Testis (tissue), 2 donors: ENCODE measurements at regions not wholly inside any gene's neighbourhood (a gene's known extent, or its start where the extent isn't known, plus 50 kb on each side); places are given as distances from the start of the nearest gene placed in this dataset.

Source experiments
- DNase-seq: peaks from one replicate; pipeline ENCODE4 v3.0.0-alpha.2; 2019
- H3K27ac ChIP-seq, 2 donors: fragments of 200-600 bp; sonication (generic); one replicate each; pipeline ENCODE4 v1.5.1; 2019
- H3K27me3 ChIP-seq: fragments of 200-600 bp; sonication (generic); one replicate; pipeline ENCODE4 v1.5.1; 2019
- H3K36me3 ChIP-seq: fragments of 200-600 bp; sonication (generic); one replicate; pipeline ENCODE4 v1.5.1; 2017; ENCODE audit warnings: low read depth; ENCODE audit errors: missing control alignments
- H3K4me1 ChIP-seq: fragments of 200-600 bp; sonication (generic); one replicate; pipeline ENCODE4 v1.5.1; 2019
- H3K4me3 ChIP-seq, 2 donors: fragments of 200-600 bp; sonication (generic); one replicate each; pipeline ENCODE4 v1.5.1; 2017 to 2019
- H3K9me3 ChIP-seq: fragments of 200-600 bp; sonication (generic); one replicate; pipeline ENCODE4 v1.5.1; 2017
- POLR2A ChIP-seq: fragments of 450-650 bp; IDR thresholded peaks from one replicate; pipeline ENCODE4 v1.6.1; 2017; ENCODE audit warnings: antibody characterized with exemption, mild to moderate bottlenecking, moderate library complexity
- WGBS, 2 donors: methylation state at CpG; one replicate each; pipeline ENCODE4 v1.1.5; 2018; 5-methylcytosine and 5-hydroxymethylcytosine counted together
- intact Hi-C: fragments of 100-400 bp; cut with DNase I; formaldehyde crosslinking; loops from one replicate; pipeline ENCODE4 v1.15.1; 2023; ENCODE audit warnings: low total_unique reads
- TF ChIP-seq, protein P1 (sequence below), 3 experiments: fragments of 450-650 bp in 2 of 3; fragments of 200-600 bp in 1 of 3; sonication (generic) in 1 of 3; IDR thresholded peaks; one replicate each; pipeline ENCODE4 v1.5.1; 2016 to 2019; ENCODE audit warnings: antibody characterized with exemption in 3 of 3, mild to moderate bottlenecking in 2 of 3, moderate library complexity in 1 of 3

DNA sequence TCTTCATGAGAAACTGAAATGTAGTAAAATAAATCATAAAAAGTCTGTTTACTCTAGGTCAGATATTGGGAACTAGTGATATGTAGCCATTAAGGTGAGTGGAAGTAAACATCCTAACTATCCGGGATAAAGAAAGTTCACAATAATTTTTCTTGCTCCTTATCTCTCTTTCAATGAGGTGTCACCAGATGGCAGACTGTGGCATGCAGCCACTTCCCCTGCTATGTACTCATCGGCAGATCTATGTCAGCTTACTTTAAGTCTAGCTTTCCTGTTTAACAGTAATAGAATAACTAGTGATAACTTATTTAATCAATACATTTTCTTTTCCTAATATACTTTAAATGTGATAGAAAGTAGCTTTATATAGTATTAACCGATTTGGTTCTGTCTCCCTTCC lies 181.9 kb downstream of the NDFIP2 start:
- no peak overlapping the region for H3K4me3 ChIP-seq
- no peaks in the 10 kb centered on the region for H3K36me3 ChIP-seq
- no peaks in the 10 kb centered on the region for H3K4me1 ChIP-seq
- DNase-seq = no peak
- H3K27ac ChIP-seq = no peak overlapping the region
- no peaks in the 10 kb centered on the region for H3K9me3 ChIP-seq
- WGBS, 2 donors = 56 to 63% methylated on average over 3 of the region's 3 CpGs
- intact Hi-C loops = no loop called here
- no peak for TF ChIP-seq POLR2A
- TF ChIP-seq, protein P1, sequence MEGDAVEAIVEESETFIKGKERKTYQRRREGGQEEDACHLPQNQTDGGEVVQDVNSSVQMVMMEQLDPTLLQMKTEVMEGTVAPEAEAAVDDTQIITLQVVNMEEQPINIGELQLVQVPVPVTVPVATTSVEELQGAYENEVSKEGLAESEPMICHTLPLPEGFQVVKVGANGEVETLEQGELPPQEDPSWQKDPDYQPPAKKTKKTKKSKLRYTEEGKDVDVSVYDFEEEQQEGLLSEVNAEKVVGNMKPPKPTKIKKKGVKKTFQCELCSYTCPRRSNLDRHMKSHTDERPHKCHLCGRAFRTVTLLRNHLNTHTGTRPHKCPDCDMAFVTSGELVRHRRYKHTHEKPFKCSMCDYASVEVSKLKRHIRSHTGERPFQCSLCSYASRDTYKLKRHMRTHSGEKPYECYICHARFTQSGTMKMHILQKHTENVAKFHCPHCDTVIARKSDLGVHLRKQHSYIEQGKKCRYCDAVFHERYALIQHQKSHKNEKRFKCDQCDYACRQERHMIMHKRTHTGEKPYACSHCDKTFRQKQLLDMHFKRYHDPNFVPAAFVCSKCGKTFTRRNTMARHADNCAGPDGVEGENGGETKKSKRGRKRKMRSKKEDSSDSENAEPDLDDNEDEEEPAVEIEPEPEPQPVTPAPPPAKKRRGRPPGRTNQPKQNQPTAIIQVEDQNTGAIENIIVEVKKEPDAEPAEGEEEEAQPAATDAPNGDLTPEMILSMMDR (IDR thresholded peaks at IDR 0.05) = no peak
- no peaks in the 10 kb centered on the region for H3K27me3 ChIP-seq

DNA sequence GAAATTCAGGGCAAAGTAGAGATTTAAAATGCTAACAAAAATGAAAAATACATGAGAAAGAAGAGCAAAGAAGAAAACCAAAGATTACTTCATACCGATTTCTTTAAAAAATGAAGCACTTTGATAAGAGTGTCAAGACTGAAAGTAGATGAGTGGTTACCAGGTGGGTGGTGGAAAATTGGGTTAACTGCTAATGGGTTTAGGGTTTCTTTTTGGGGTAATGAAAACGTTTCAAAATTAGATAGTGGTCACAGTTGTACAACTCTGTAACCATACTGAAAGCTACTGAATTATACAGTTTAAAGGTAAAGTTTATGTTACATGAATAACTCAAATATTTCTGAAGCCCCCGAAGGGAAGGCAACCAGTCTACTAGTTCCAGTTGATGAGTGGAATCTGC lies 179.4 kb downstream of the NDFIP2 start:
- 78 to 85% methylated on average over 3 of the region's 3 CpGs for WGBS, 2 donors
- intact Hi-C loops = no loop called here
- DNase-seq = no peak
- H3K36me3 ChIP-seq = no peaks in the 10 kb centered on the region
- H3K4me1 ChIP-seq = no peaks in the 10 kb centered on the region
- no peak for TF ChIP-seq POLR2A
- TF ChIP-seq, protein P1 (IDR thresholded peaks at IDR 0.05) = no peak
- no peak overlapping the region for H3K4me3 ChIP-seq
- no peak overlapping the region for H3K27ac ChIP-seq
- no peaks in the 10 kb centered on the region for H3K9me3 ChIP-seq
- H3K27me3 ChIP-seq = no peaks in the 10 kb centered on the region

DNA sequence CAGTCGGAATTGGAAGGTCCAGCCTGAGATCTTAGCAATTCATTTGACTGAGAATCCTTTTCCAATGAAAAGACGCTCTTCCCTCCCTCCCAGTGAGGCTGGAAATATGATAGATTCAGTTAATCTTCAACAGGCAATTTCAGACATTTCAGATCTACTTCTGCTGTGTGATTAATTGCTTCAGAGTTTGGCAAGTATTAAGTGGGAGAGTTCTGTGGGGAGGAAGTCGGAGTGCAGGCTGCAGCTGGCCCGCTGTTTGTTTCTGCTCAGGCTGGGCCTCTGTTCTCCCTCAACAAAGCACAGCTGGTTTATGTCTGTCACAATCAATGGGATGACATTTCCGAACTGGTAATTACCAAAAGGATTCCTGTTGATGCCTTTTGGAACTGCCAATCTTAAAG lies 178.2 kb downstream of the NDFIP2 start:
- Histone ChIP-seq H3K9me3 (no peaks in the 10 kb centered on the region), H3K4me3 (no peak overlapping the region), H3K4me1 (no peaks in the 10 kb centered on the region), H3K27me3 (no peaks in the 10 kb centered on the region), H3K27ac (no peak overlapping the region), H3K36me3 (no peaks in the 10 kb centered on the region)
- 42 to 60% methylated on average over 5 of the region's 5 CpGs for WGBS, 2 donors
- DNase-seq = no peak
- intact Hi-C loops = no loop called here
- TF ChIP-seq POLR2A = no peak
- TF ChIP-seq, protein P1 (IDR thresholded peaks at IDR 0.05) = no peak

DNA sequence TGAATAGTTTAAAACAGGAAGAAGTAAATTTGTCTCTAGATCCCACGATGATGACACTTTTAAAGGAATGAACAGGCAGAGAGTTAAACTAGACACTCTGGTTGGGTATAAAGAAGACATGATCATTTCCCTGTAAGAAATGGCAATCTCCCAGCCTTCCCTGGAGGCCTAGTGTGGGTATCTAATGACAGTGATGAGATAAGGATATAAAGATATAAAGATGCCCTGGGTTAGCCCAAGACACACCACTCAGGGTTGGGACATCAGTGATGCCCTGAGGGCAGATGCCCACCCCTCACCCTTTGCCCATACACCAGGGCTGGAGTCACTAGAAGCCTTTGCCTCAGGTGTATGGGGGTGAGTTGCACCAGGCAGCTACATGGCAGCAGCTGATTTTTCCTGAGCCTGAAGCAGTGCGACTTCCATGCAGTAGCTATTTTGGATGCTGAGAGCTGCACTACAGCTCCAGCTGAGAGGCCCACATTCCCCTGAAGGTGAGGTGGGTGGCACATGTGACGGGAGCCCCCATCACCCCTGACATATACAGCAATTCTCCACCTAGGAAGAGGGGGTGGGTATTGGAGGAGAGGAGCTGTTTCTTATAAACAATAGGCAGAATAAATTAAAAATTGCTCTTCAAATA lies 177.5 kb downstream of the NDFIP2 start:
- Histone ChIP-seq H3K27me3 (no peaks in the 10 kb centered on the region), H3K4me1 (no peaks in the 10 kb centered on the region), H3K9me3 (no peaks in the 10 kb centered on the region), H3K27ac (no peak overlapping the region), H3K36me3 (no peaks in the 10 kb centered on the region), H3K4me3 (no peak overlapping the region)
- 69 to 71% methylated on average over 3 of the region's 3 CpGs for WGBS, 2 donors
- TF ChIP-seq, protein P1 (IDR thresholded peaks at IDR 0.05) = no peak
- no peak for TF ChIP-seq POLR2A
- intact Hi-C loops = no loop called here
- no peak for DNase-seq

DNA sequence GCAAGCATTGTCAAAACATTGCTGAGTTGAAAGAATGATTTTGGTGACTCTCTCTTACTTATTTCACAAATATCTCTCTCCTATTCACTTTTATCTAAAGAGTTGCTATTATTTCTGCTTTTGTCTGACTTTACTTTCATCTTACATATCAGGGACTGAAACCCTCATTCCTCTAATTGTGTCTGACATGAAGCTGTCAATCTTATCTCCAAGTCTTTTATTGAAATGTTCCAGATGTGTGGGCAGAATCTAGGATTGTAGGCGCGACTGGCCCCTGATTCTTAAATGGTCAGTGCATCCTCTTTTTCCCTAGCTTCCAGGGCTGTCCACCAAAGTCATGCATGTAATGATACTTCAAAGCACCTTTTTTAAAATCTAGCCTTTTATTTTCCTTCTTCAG lies 174.6 kb downstream of the NDFIP2 start:
- H3K4me3 ChIP-seq = no peak overlapping the region
- no peak for DNase-seq
- TF ChIP-seq, protein P1 (IDR thresholded peaks at IDR 0.05) = no peak
- TF ChIP-seq POLR2A = no peak

More for the DNA sequence above, 174.6 kb downstream of the NDFIP2 start:
- Histone ChIP-seq H3K36me3 (no peaks in the 10 kb centered on the region), H3K9me3 (no peaks in the 10 kb centered on the region), H3K27me3 (no peaks in the 10 kb centered on the region), H3K4me1 (no peaks in the 10 kb centered on the region), H3K27ac (no peak overlapping the region)
- intact Hi-C loops = no loop called here
- 68 to 77% methylated on average over 2 of the region's 2 CpGs for WGBS, 2 donors
